ENCODE measurements at regions not wholly inside any gene's neighbourhood (a gene's known extent, or its start where the extent isn't known, plus 50 kb on each side); places are given as distances from the start of the nearest gene placed in this dataset.

- Histone ChIP-seq H3K79me2 (no peaks in the 10 kb centered on the region), H2AFZ (no peak overlapping the region)
These were observed 76.9 kb downstream of the PJA1 start for GRCh38 chrX:69088171-69088938.

GRCh38 chrX:69085826-69086225, 79.4 kb downstream of the PJA1 start:
- no peak overlapping the region for H2AFZ ChIP-seq
- H3K27me3 ChIP-seq (ENCODE audit: control insufficient read depth, insufficient read depth, low read length) = no peaks in the 10 kb centered on the region
- no peaks in the 10 kb centered on the region for H3K9me3 ChIP-seq (ENCODE audit: control insufficient read depth, low read length)
- H3K4me3 ChIP-seq (ENCODE audit: low read depth, low read length) = no peak overlapping the region
- H3K4me2 ChIP-seq (ENCODE audit: low read length) = no peak overlapping the region
- peak overlapping the region; percentile 99 for H3K27ac ChIP-seq
- no peaks in the 10 kb centered on the region for H3K36me3 ChIP-seq (ENCODE audit: control insufficient read depth, insufficient read depth, low read length)
- H3K9ac ChIP-seq = no peak overlapping the region
- no peaks in the 10 kb centered on the region for H3K79me2 ChIP-seq
- no peak for TF ChIP-seq CTCF (IDR thresholded peaks at IDR 0.05)
- peaks cover 53% of the 10 kb centered on the region for H3K4me1 ChIP-seq

More at GRCh38 chrX:69088171-69088938, 76.9 kb downstream of the PJA1 start:
- Histone ChIP-seq H3K4me3 (ENCODE audit: low read depth, low read length) (no peak overlapping the region), H3K36me3 (ENCODE audit: control insufficient read depth, insufficient read depth, low read length) (no peaks in the 10 kb centered on the region), H3K4me2 (ENCODE audit: low read length) (no peak overlapping the region), H3K27ac (peak overlapping the region; percentile 89), H3K27me3 (ENCODE audit: control insufficient read depth, insufficient read depth, low read length) (no peaks in the 10 kb centered on the region), H3K4me1 (peaks cover 50% of the 10 kb centered on the region), H3K9me3 (ENCODE audit: control insufficient read depth, low read length) (no peaks in the 10 kb centered on the region), H3K9ac (no peak overlapping the region)
- no peak for TF ChIP-seq CTCF (IDR thresholded peaks at IDR 0.05)

GRCh38 chrX:69085151-69085550, 80.1 kb downstream of the PJA1 start:
- H3K27ac ChIP-seq = peak overlapping the region; percentile 99
- no peaks in the 10 kb centered on the region for H3K79me2 ChIP-seq
- no peak overlapping the region for H2AFZ ChIP-seq
- no peak overlapping the region for H3K9ac ChIP-seq
- no peaks in the 10 kb centered on the region for H3K36me3 ChIP-seq (ENCODE audit: control insufficient read depth, insufficient read depth, low read length)
- H3K4me3 ChIP-seq (ENCODE audit: low read depth, low read length) = no peak overlapping the region
- H3K9me3 ChIP-seq (ENCODE audit: control insufficient read depth, low read length) = no peaks in the 10 kb centered on the region
- TF ChIP-seq CTCF (IDR thresholded peaks at IDR 0.05) = no peak
- H3K4me1 ChIP-seq = peaks cover 51% of the 10 kb centered on the region
- H3K27me3 ChIP-seq (ENCODE audit: control insufficient read depth, insufficient read depth, low read length) = no peaks in the 10 kb centered on the region
- H3K4me2 ChIP-seq (ENCODE audit: low read length) = no peak overlapping the region

GRCh38 chrX:69083801-69084200, 81.5 kb downstream of the PJA1 start:
- Histone ChIP-seq H3K4me2 (ENCODE audit: low read length) (no peak overlapping the region), H3K36me3 (ENCODE audit: control insufficient read depth, insufficient read depth, low read length) (no peaks in the 10 kb centered on the region), H3K4me1 (peaks cover 47% of the 10 kb centered on the region), H3K9ac (peak overlapping the region; percentile 28), H3K9me3 (ENCODE audit: control insufficient read depth, low read length) (no peaks in the 10 kb centered on the region), H3K79me2 (no peaks in the 10 kb centered on the region), H3K4me3 (ENCODE audit: low read depth, low read length) (peak overlapping the region; percentile 2), H2AFZ (no peak overlapping the region), H3K27me3 (ENCODE audit: control insufficient read depth, insufficient read depth, low read length) (no peaks in the 10 kb centered on the region), H3K27ac (peak overlapping the region; percentile 99)
- no peak for TF ChIP-seq CTCF (IDR thresholded peaks at IDR 0.05)

- Histone ChIP-seq H3K27me3 (ENCODE audit: control insufficient read depth, insufficient read depth, low read length) (no peaks in the 10 kb centered on the region), H3K27ac (peak overlapping the region; percentile 99), H3K9me3 (ENCODE audit: control insufficient read depth, low read length) (no peaks in the 10 kb centered on the region), H2AFZ (no peak overlapping the region), H3K4me2 (ENCODE audit: low read length) (peak overlapping the region; percentile 18), H3K36me3 (ENCODE audit: control insufficient read depth, insufficient read depth, low read length) (no peaks in the 10 kb centered on the region), H3K4me3 (ENCODE audit: low read depth, low read length) (no peak overlapping the region), H3K9ac (peak overlapping the region; percentile 61), H3K4me1 (peaks cover 47% of the 10 kb centered on the region), H3K79me2 (no peaks in the 10 kb centered on the region)
- no peak for TF ChIP-seq CTCF (IDR thresholded peaks at IDR 0.05)
These were observed 81.9 kb downstream of the PJA1 start for GRCh38 chrX:69083361-69083760.

Data from parathyroid adenoma (tissue), 2 donors.